A549 (cell line): ENCODE measurements at regions not wholly inside any gene's neighbourhood (a gene's known extent, or its start where the extent isn't known, plus 50 kb on each side); places are given as distances from the start of the nearest gene placed in this dataset.

Experiments
- ATAC-seq, 2 experiments: fragments of 200-7000 bp in 1 of 2; fragments of >200 bp in 1 of 2; cut with Nextera tagmentation in 1 of 2; cut with Tn5 transposase in 1 of 2; 3 replicates each; pipeline versions ENCODE4 v1.8.0 to v1.9.1; 2018 to 2020; ENCODE audit warnings: mild to moderate bottlenecking in 1 of 2, moderate library complexity in 1 of 2
- CTCF ChIA-PET: fragments of 300-600 bp; sonication (Branson Sonifier 250); formaldehyde crosslinking; extraction: SDS; loops from one replicate; lab custom pipeline; 2021; ENCODE audit warnings: antibody characterized with exemption, inconsistent platforms; lab: Yijun Ruan, JAX
- POLR2A ChIA-PET: fragments of 350-600 bp; formaldehyde crosslinking; extraction: SDS; loops from one replicate; lab custom pipeline; 2021; ENCODE audit warnings: antibody characterized with exemption, inconsistent platforms; lab: Yijun Ruan, JAX
- DNase-seq, 2 experiments: peaks; one replicate each; pipeline versions ENCODE4 v3.0.0 to v3.0.0-alpha.2; 2011 to 2016; ENCODE audit warnings: low read depth in 1 of 2, low spot score in 1 of 2
- FAIRE-seq: peaks from 2 replicates; lab custom pipeline; 2011; peaks lifted over from hg19 to GRCh38; lab: Jason Lieb, UNC
- H3K27ac ChIP-seq, 2 experiments: fragments of >200 bp; sonication (Bioruptor Twin); formaldehyde crosslinking; 3 replicates each; pipeline ENCODE4 v1.5.1; 2016 to 2017
- H3K4me1 ChIP-seq: fragments of >200 bp; sonication (Bioruptor Twin); formaldehyde crosslinking; 3 replicates; pipeline ENCODE4 v1.6.1; 2016
- H3K4me2 ChIP-seq: fragments of >200 bp; sonication (Bioruptor Twin); formaldehyde crosslinking; 3 replicates; pipeline ENCODE4 v1.6.1; 2016
- H3K4me3 ChIP-seq: fragments of >200 bp; sonication (Bioruptor Twin); formaldehyde crosslinking; 3 replicates; pipeline ENCODE4 v1.5.1; 2016
- H3K9me3 ChIP-seq: fragments of >200 bp; sonication (Bioruptor Twin); formaldehyde crosslinking; 3 replicates; pipeline ENCODE4 v1.6.1; 2016
- CBX8 ChIP-seq: fragments of 200-600 bp; sonication (generic); IDR thresholded peaks from 2 replicates; pipeline ENCODE4 v1.6.1; 2016
- CHD4 ChIP-seq: fragments of 200-600 bp; sonication (generic); IDR thresholded peaks from 2 replicates; pipeline ENCODE4 v1.6.1; 2016; ENCODE audit warnings: antibody characterized with exemption, mild to moderate bottlenecking, borderline replicate concordance
- EHF ChIP-seq: fragments of 250-450 bp; sonication (Bioruptor Pico); IDR thresholded peaks from 2 replicates; pipeline ENCODE4 v1.5.0; 2020; ENCODE audit warnings: mild to moderate bottlenecking
- ELK1 ChIP-seq: fragments of 150-350 bp; IDR thresholded peaks from 2 replicates; pipeline ENCODE4 v1.6.1; 2014; ENCODE audit warnings: low read depth, mild to moderate bottlenecking, low read length
- EP300 ChIP-seq, 2 experiments: fragments of >200 bp; sonication (Bioruptor Twin); formaldehyde crosslinking; IDR thresholded peaks; 2 replicates in 1 of 2; 3 replicates in 1 of 2; pipeline ENCODE4 v1.6.1; 2016 to 2017
- ESRRA ChIP-seq: fragments of 150-350 bp; IDR thresholded peaks from 2 replicates; pipeline ENCODE4 v1.6.1; 2014; ENCODE audit warnings: mild to moderate bottlenecking, low read length, borderline replicate concordance
- FOSL2 ChIP-seq, 2 experiments: fragments of 450-650 bp in 1 of 2; fragments of >200 bp in 1 of 2; sonication (Bioruptor Twin) in 1 of 2; formaldehyde crosslinking; IDR thresholded peaks; 2 replicates each; pipeline versions ENCODE4 v1.5.0 to v1.6.1; 2016 to 2020; ENCODE audit warnings: mild to moderate bottlenecking in 1 of 2, moderate library complexity in 1 of 2
- FOXS1 ChIP-seq: fragments of 250-450 bp; sonication (Bioruptor Pico); IDR thresholded peaks from 2 replicates; pipeline ENCODE4 v1.5.0; 2020; ENCODE audit warnings: mild to moderate bottlenecking, moderate library complexity
- HES2 ChIP-seq: fragments of >200 bp; sonication (Bioruptor Twin); formaldehyde crosslinking; IDR thresholded peaks from 2 replicates; pipeline ENCODE4 v1.6.1; 2016
- HEYL ChIP-seq: fragments of 250-450 bp; sonication (Bioruptor Pico); IDR thresholded peaks from 2 replicates; pipeline ENCODE4 v1.8.0; 2021; ENCODE audit warnings: mild to moderate bottlenecking, moderate library complexity
- HOXB13 ChIP-seq: fragments of 250-450 bp; sonication (Bioruptor Pico); IDR thresholded peaks from 2 replicates; pipeline ENCODE4 v1.5.0; 2020; ENCODE audit warnings: low read depth, mild to moderate bottlenecking, moderate library complexity
- HOXB5 ChIP-seq: fragments of 250-450 bp; sonication (Bioruptor Pico); IDR thresholded peaks from 2 replicates; pipeline ENCODE4 v1.5.0; 2020; ENCODE audit warnings: mild to moderate bottlenecking, moderate library complexity
- JUN ChIP-seq, 2 experiments: fragments of >200 bp; sonication (Bioruptor Twin); formaldehyde crosslinking; IDR thresholded peaks; 2 replicates in 1 of 2; 3 replicates in 1 of 2; pipeline ENCODE4 v1.6.1; 2016 to 2017
- JUNB ChIP-seq: fragments of >200 bp; sonication (Bioruptor Twin); formaldehyde crosslinking; IDR thresholded peaks from 2 replicates; pipeline ENCODE4 v1.6.1; 2016
- KDM1A ChIP-seq: fragments of 200-600 bp; sonication (generic); IDR thresholded peaks from 2 replicates; pipeline ENCODE4 v1.6.1; 2016; ENCODE audit warnings: low read depth, mild to moderate bottlenecking
- MAFK ChIP-seq: fragments of 450-650 bp; IDR thresholded peaks from 2 replicates; pipeline ENCODE4 v1.6.1; 2014; ENCODE audit not compliant: partially characterized antibody
- NPAS2 ChIP-seq: fragments of 250-450 bp; sonication (Bioruptor Pico); IDR thresholded peaks from 2 replicates; pipeline ENCODE4 v1.8.0; 2022; ENCODE audit warnings: mild to moderate bottlenecking, moderate library complexity, borderline replicate concordance
- NR3C1 ChIP-seq: fragments of >200 bp; sonication (Bioruptor Twin); formaldehyde crosslinking; IDR thresholded peaks from 3 replicates; pipeline ENCODE4 v1.6.1; 2017
- PHF8 ChIP-seq: fragments of 200-600 bp; sonication (generic); IDR thresholded peaks from 2 replicates; pipeline ENCODE4 v1.6.1; 2016; ENCODE audit warnings: low read depth, mild to moderate bottlenecking, antibody characterized with exemption, moderate library complexity, borderline replicate concordance
- RCOR1 ChIP-seq: fragments of 150-350 bp; IDR thresholded peaks from 2 replicates; pipeline ENCODE4 v1.6.1; 2014; ENCODE audit warnings: antibody characterized with exemption, low read length, low read depth
- RFX5 ChIP-seq: fragments of 450-650 bp; IDR thresholded peaks from 2 replicates; pipeline ENCODE4 v1.7.1; 2014; ENCODE audit warnings: antibody characterized with exemption, mild to moderate bottlenecking, moderate library complexity
- WGBS: methylation state at CpG from one replicate; pipeline ENCODE4 v1.1.6; 2017; ENCODE audit errors: missing lambda C conversion rate; 5-methylcytosine and 5-hydroxymethylcytosine counted together

DNA sequence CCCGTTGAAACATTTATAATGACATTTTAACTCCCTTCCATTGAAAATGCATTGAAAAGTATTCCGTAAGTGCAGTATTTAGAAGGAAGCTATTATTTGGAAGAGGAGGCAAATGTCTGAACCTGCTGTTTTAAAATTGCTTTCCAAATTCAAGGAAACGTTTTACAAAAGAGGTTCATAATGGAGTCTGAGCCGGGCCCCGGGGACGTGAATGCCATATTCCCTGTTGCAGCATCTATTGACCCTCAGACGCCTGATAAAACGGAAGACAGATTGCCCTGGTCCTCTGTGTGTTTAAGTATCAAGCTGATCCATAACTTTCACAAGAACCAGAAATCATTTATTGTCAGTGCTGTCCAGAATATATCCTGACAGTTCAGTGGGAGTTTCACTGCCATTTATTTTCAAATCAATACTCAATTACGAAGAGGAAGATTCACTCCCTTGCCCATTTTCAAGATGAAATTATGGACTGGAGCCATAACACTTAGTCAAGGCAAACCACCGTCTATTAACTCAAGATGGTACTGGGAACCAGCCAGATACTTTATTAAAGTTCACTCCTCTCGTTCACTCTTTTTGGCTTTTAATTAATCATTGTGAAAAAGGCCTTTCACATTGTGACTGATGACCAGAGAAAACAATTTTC lies 435.7 kb upstream of the PFKP start:
- WGBS: 7% methylated on average over 11 of the region's 11 CpGs
- ChIA-PET POLR2A (no interaction called here), CTCF (interaction anchor here (2.8 kb wide), 1 partner anchor 12 kb away, joined by 9 read pairs; no protein-coding TSS in a partner anchor)
- no peak for TF ChIP-seq ELK1
- DNase-seq (no peak), FAIRE-seq (no peak), ATAC-seq (no peak)
- no peak overlapping the region for H3K27ac ChIP-seq
- no peak overlapping the region for H3K4me3 ChIP-seq
- H3K9me3 ChIP-seq: no peaks in the 10 kb centered on the region
- H3K4me1 ChIP-seq: no peaks in the 10 kb centered on the region
- H3K4me2 ChIP-seq: no peak overlapping the region

DNA sequence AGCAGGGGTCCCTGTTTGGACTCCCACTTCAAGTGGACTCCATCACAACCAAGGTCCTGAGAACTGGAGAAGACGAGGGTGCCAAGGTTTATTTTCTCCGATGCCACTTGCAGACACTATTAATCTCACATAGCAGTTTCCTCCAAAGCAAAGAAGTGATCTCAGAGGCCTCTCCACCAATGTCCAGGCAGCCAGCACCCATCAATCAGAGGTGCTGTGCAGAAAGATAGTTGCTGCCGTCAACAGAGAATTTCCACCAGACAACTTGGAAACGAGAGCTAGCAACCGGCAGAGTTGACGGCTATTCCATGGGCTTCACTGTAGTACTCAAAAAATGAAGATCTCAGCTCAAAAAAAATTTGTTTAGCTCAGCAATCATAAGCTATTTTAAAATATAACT lies 438.6 kb upstream of the PFKP start:
- Histone ChIP-seq H3K4me3 (no peak overlapping the region), H3K27ac (no peak overlapping the region), H3K4me2 (no peak overlapping the region), H3K9me3 (no peaks in the 10 kb centered on the region), H3K4me1 (no peaks in the 10 kb centered on the region)
- CTCF ChIA-PET: interaction anchor here (1.1 to 2.8 kb wide), 2 partner anchors 9 kb away, joined by 4 to 9 read pairs; no protein-coding TSS in a partner anchor
- POLR2A ChIA-PET: no interaction called here
- 37% methylated on average over 6 of the region's 6 CpGs for WGBS
- no peak for FAIRE-seq
- no peak for ATAC-seq
- no peak for DNase-seq
- TF ChIP-seq NR3C1 (no peak), MAFK (peak; percentile 47), NPAS2 (CRISPR knock-in tag) (no peak), RCOR1 (no peak)

DNA sequence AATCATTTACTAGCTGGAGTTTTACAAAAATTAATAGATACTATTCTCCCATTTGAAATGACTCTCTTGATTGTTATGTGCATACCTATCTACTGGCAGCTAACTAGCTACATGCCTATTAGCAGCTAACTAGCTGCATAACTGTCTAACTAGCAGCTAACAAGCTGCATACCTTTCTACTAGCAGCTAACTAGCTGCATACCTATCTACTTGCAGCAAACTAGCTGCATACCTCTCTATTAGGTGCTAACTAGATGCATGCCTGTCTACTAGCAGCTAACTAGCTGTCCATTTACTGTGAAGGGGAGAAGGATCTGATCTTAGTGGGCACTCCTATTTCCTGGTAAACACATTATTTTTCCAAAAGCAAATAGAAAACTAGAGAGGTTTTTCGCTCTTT lies 439.4 kb upstream of the PFKP start:
- ATAC-seq (no peak), DNase-seq (no peak), FAIRE-seq (no peak)
- ChIA-PET POLR2A (no interaction called here), CTCF (interaction anchor here (1.1 to 2.8 kb wide), 2 partner anchors 9 to 10 kb away, joined by 4 to 9 read pairs; no protein-coding TSS in a partner anchor)
- Histone ChIP-seq H3K4me1 (no peaks in the 10 kb centered on the region), H3K4me2 (no peak overlapping the region), H3K27ac (no peak overlapping the region), H3K4me3 (no peak overlapping the region), H3K9me3 (no peaks in the 10 kb centered on the region)
- 2% methylated on average over 1 of the region's 1 CpG for WGBS
- TF ChIP-seq CHD4 (no peak), JUNB (no peak), ESRRA (no peak)

DNA sequence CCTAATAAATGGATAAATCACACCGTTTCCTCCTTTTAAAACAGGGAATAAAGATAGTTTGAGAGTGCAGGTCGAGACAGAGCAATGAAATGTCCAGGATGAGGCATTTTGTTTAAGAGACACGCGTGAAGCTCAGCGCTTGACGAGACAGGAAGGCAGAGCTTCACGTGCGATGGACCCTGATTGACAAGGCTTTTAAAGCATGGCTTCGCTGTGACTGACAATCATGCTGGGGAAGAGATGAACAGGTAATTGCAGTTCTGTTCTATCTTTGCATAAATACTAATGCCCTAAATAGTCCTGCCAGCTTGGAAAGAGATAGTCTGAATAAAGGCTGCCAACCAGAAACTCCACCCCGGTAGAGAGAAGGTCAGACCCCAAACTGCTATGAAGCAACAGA lies 442.3 kb upstream of the PFKP start:
- DNase-seq: no peak
- Histone ChIP-seq H3K9me3 (no peaks in the 10 kb centered on the region), H3K27ac (no peak overlapping the region), H3K4me3 (no peak overlapping the region), H3K4me1 (no peaks in the 10 kb centered on the region), H3K4me2 (no peak overlapping the region)
- ChIA-PET POLR2A (no interaction called here), CTCF (no interaction called here)
- no peak for ATAC-seq
- TF ChIP-seq HOXB5 (no peak), FOXS1 (CRISPR knock-in tag) (no peak), KDM1A (no peak), RFX5 (no peak), JUN (IDR thresholded peaks at IDR 0.05) (no peak), HEYL (CRISPR knock-in tag) (no peak), NPAS2 (CRISPR knock-in tag) (no peak), PHF8 (no peak), EP300 (IDR thresholded peaks at IDR 0.05) (no peak), CBX8 (no peak), HOXB13 (CRISPR knock-in tag) (no peak), HES2 (no peak), EHF (CRISPR knock-in tag) (no peak), FOSL2 (IDR thresholded peaks at IDR 0.05) (no peak), FOSL2 (CRISPR knock-in tag; IDR thresholded peaks at IDR 0.05) (no peak)
- WGBS: 58% methylated on average over 10 of the region's 10 CpGs
- no peak for FAIRE-seq
